Vagina (tissue), 2 donors: ENCODE measurements at regions not wholly inside any gene's neighbourhood (a gene's known extent, or its start where the extent isn't known, plus 50 kb on each side); places are given as distances from the start of the nearest gene placed in this dataset.

Source experiments
- CTCF ChIP-seq, 3 experiments: fragments of 450-650 bp in 2 of 3; fragments of 200-600 bp in 1 of 3; sonication (generic) in 1 of 3; IDR thresholded peaks; one replicate each; pipeline ENCODE4 v1.5.1; 2017 to 2019; ENCODE audit warnings: antibody characterized with exemption in 3 of 3, mild to moderate bottlenecking in 2 of 3, moderate library complexity in 2 of 3
- POLR2A ChIP-seq, 2 donors: fragments of 450-650 bp; IDR thresholded peaks; one replicate each; pipeline ENCODE4 v1.6.1; 2017; ENCODE audit warnings: antibody characterized with exemption in 2 of 2, mild to moderate bottlenecking in 2 of 2, moderate library complexity in 2 of 2
- POLR2AphosphoS5 ChIP-seq, 2 donors: sonication (generic); formaldehyde crosslinking; IDR thresholded peaks; one replicate each; pipeline ENCODE4 v1.9.0; 2017; ENCODE audit warnings: antibody characterized with exemption in 2 of 2, mild to moderate bottlenecking in 2 of 2, low read depth in 1 of 2; ENCODE audit not compliant: insufficient read depth in 1 of 2

- TF ChIP-seq CTCF (IDR thresholded peaks at IDR 0.05) (no peak), POLR2A (IDR thresholded peaks at IDR 0.05) (no peak), POLR2AphosphoS5 (IDR thresholded peaks at IDR 0.05; ENCODE audit: insufficient read depth in 1 of 2, low read depth in 1 of 2) (no peak)
These were observed 199.6 kb upstream of the FBXO11 start for GRCh38 chr2:48105848-48106247.
